Activated T-cell treated with anti-CD3 and anti-CD28 coated beads, Interleukin-2, amount 50 U/mL, for 72 hours (primary cell): ENCODE measurements at regions not wholly inside any gene's neighbourhood (a gene's known extent, or its start where the extent isn't known, plus 50 kb on each side); places are given as distances from the start of the nearest gene placed in this dataset.
A peak's percentile ranks its signal among the peaks of the same experiment; 100 is the strongest.

Experiments used
- ATAC-seq, 2 donors: fragments of 150-1000 bp; cut with Tn5 transposase; replicated peaks in 1 of 2; 2 replicates each; pipeline ENCODE4 v1.10.0; 2021; ENCODE audit warnings: moderate library complexity in 2 of 2, mild to moderate bottlenecking in 1 of 2
- DNase-seq, 2 donors: peaks; one replicate each; pipeline ENCODE4 v3.0.0; 2021 to 2022; ENCODE audit warnings: mixed read lengths in 1 of 2
- H3K27ac Mint-ChIP-seq: one replicate; pipeline ENCODE4 v1.8.0; 2022; ENCODE audit warnings: mild to moderate bottlenecking, moderate library complexity, mixed read lengths
- H3K27me3 Mint-ChIP-seq: one replicate; pipeline ENCODE4 v1.8.0; 2022; ENCODE audit warnings: low read depth, mixed read lengths
- H3K36me3 Mint-ChIP-seq, 2 donors: one replicate each; pipeline ENCODE4 v1.8.0; 2022; ENCODE audit warnings: mixed read lengths in 2 of 2, mild to moderate bottlenecking in 1 of 2; ENCODE audit not compliant: insufficient read depth in 2 of 2
- H3K4me1 Mint-ChIP-seq: one replicate; pipeline ENCODE4 v1.8.0; 2022; ENCODE audit warnings: low read depth, mixed read lengths
- H3K4me3 Mint-ChIP-seq, 2 donors: one replicate each; pipeline ENCODE4 v1.8.0; 2022; ENCODE audit warnings: mild to moderate bottlenecking in 2 of 2, mixed read lengths in 2 of 2, moderate library complexity in 2 of 2
- H3K9me3 Mint-ChIP-seq, 2 donors: one replicate each; pipeline ENCODE4 v1.8.0; 2022; ENCODE audit warnings: mixed read lengths in 2 of 2

DNA sequence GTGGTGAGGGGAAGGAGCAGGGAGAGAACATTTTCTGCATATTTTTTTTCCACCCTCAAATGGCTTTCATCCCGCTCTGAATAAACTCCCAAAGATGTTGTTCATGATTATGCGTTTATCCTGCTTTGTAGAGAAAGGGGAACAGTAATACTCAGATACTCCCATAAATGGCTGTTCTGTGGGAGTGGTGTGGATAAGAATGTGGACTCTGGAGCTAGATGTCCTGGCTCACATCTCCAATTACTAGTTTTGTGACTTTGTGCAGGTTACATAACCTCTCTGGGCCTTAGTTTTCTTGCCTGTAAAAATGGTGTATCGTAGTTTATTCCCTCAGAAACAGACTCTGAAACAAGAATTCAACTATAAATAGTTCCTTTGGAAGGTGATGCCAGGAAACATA lies 395.4 kb upstream of the SUCLG2 start:
- Mint-ChIP-seq H3K36me3 (no peaks in the 10 kb centered on the region), H3K4me1 (no peaks in the 10 kb centered on the region), H3K27ac (no peak overlapping the region), H3K9me3 (peaks cover 0 to 1% of the 10 kb centered on the region in 2 donors), H3K27me3 (no peaks in the 10 kb centered on the region), H3K4me3 (no peak overlapping the region)
- ATAC-seq (no peak), DNase-seq (no peak)

DNA sequence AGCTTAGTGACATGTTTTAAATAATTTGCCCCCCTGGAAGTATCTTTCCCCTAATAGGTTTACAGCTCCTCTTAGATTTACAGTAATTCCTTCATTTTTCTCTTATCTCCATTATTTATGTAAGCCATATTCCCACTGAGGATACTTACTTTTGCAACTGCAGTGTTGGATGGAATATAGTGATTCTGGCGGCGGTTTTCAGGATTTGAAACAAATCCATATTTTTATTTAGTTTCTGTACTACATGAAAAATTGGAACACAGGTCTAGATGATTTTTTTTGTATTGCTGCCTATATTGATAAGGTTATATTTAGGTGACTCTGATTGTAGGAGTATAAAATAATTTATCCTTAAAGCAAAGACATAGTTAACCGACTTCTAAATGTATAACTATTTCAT lies 391.6 kb upstream of the SUCLG2 start:
- Mint-ChIP-seq H3K9me3 (peaks cover 0 to 3% of the 10 kb centered on the region in 2 donors), H3K4me3 (no peak overlapping the region), H3K36me3 (no peaks in the 10 kb centered on the region), H3K27ac (no peak overlapping the region), H3K27me3 (no peaks in the 10 kb centered on the region), H3K4me1 (no peaks in the 10 kb centered on the region)
- DNase-seq (no peak), ATAC-seq (no peak)

DNA sequence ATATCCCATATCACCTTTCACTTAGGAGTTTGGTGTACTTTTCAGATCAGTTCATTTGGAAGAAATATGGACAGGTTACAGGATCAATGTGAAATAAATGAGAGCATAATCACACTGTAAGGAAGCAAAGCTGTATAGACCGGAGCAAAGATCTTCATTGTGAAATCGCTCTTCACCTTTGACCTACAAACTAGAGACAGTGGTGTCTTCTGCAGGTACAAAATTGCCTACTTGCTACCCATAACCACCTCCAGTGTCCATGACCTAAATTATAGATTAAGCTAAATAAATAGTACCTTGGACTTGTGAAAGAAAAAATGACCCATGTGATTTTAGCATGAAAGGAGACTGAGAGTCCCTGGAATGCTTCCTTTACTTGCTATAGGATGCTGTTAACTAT lies 379.5 kb upstream of the SUCLG2 start:
- Mint-ChIP-seq H3K27me3 (no peaks in the 10 kb centered on the region), H3K27ac (no peak overlapping the region), H3K4me3 (no peak overlapping the region)

DNA sequence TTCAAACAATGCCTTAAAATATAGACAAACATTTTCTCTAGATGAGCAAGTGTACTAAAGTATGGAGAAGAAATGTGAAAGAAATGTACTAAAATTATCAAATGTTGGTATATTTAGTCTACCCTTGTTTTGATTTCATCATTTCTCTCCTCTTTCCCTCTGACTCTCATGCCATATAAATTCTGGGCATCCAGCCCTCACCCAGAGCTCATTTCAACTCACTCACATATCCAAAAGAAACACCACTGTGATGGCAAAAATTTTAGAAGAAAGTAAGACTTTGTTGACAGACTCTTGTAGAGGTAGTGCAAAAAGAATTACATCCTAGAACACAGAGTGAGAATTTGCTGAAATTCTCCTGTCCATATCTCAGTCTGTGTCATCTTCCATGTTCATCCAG lies 377.8 kb upstream of the SUCLG2 start:
- no peak for ATAC-seq
- H3K4me3 Mint-ChIP-seq = no peak overlapping the region
- H3K36me3 Mint-ChIP-seq = no peaks in the 10 kb centered on the region
- H3K27me3 Mint-ChIP-seq = no peaks in the 10 kb centered on the region
- no peak for DNase-seq
- H3K4me1 Mint-ChIP-seq = no peaks in the 10 kb centered on the region
- H3K9me3 Mint-ChIP-seq = no peaks in the 10 kb centered on the region
- H3K27ac Mint-ChIP-seq = no peak overlapping the region

More for the DNA sequence above, 379.5 kb upstream of the SUCLG2 start:
- Mint-ChIP-seq H3K4me1 (no peaks in the 10 kb centered on the region), H3K36me3 (no peaks in the 10 kb centered on the region), H3K9me3 (no peaks in the 10 kb centered on the region)
- DNase-seq (no peak), ATAC-seq (no peak)

DNA sequence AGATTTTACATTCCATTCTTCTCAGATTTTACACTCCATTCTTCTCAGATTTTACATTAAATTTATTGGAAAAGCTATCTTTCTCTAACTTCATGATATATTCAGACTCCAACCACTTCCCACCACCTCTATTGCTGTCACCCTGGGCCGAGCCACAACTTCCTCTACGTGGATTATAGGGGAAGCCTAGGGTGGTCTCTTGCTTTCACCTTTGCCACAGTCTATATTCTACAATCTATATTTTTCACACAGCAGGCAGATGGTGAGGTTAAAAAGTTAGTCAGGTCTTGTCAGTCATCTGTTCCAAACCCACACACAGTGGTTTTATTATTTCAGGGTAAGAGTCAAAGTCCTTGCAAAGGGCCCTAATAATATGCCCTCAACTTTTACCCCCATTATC lies 370.8 kb upstream of the SUCLG2 start:
- H3K4me1 Mint-ChIP-seq = peaks cover 4% of the 10 kb centered on the region
- no peak overlapping the region for H3K4me3 Mint-ChIP-seq
- H3K9me3 Mint-ChIP-seq = peaks cover 0 to 1% of the 10 kb centered on the region in 2 donors
- ATAC-seq = no peak
- no peaks in the 10 kb centered on the region for H3K36me3 Mint-ChIP-seq
- no peak overlapping the region for H3K27ac Mint-ChIP-seq
- no peaks in the 10 kb centered on the region for H3K27me3 Mint-ChIP-seq
- no peak for DNase-seq

DNA sequence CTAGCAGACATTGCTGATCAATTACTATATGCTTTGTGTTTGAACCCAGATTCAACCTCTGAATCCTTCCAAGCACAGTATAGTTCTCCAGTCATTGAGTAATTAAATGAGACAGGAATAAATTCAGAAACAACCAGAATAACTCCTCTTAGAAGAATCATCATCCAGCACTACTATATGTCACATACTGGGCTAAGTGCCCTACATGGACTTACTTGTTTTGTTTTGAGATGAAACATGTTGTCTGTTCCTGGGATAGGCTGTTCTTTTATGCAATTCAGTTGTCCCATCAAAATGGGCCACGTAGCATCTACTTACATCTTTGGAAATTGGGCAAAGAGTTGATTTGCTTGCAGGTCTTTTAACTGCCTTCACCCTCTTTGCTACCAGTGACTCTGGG lies 365.5 kb upstream of the SUCLG2 start:
- no peak overlapping the region for H3K27ac Mint-ChIP-seq
- H3K27me3 Mint-ChIP-seq = no peaks in the 10 kb centered on the region
- ATAC-seq = no peak
- DNase-seq = no peak
- no peaks in the 10 kb centered on the region for H3K9me3 Mint-ChIP-seq
- H3K4me1 Mint-ChIP-seq = peaks cover 4% of the 10 kb centered on the region
- H3K4me3 Mint-ChIP-seq = no peak overlapping the region
- H3K36me3 Mint-ChIP-seq = no peaks in the 10 kb centered on the region

DNA sequence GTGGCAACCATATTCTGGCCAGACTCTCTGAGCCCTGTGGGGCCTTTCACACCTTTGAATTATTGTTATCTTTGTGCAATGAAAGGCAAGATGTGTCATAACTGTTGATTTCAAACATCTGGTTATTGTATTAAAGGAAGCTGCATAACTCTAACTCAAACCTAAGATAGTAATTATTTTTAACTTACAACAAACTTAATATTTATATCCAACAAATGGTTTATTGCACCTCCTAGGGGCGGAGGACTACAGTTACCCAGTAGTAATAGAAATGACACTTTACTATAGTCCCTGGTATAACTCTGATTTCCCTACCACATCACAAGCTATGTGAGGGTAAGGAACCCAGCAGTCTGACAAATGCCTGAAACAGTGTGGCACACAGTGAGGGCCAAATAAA lies 363.9 kb upstream of the SUCLG2 start:
- no peak for DNase-seq
- Mint-ChIP-seq H3K27ac (no peak overlapping the region), H3K9me3 (no peaks in the 10 kb centered on the region), H3K27me3 (no peaks in the 10 kb centered on the region), H3K4me3 (no peak overlapping the region), H3K4me1 (peaks cover 4% of the 10 kb centered on the region), H3K36me3 (no peaks in the 10 kb centered on the region)
- ATAC-seq = no peak

DNA sequence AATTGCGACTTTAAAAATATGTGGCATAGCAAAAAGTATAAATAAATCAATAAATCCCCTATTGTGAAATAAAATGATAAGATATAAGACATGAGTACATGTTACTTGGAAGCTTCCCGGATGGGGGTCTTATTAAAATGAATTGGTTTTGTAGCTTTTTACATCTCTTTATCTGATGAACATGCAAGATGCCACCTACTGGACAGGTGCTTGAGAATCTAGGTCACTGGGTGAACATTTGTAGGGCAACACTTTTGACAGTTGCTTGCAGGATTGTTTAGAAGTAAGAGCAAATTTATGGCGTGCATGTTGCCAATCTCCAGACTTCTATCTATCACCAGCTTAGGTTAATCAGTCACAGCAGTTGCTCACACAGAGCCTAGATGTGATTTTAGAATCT lies 362.7 kb upstream of the SUCLG2 start:
- Mint-ChIP-seq H3K36me3 (no peaks in the 10 kb centered on the region), H3K27me3 (no peaks in the 10 kb centered on the region), H3K4me3 (no peak overlapping the region), H3K9me3 (no peaks in the 10 kb centered on the region), H3K27ac (no peak overlapping the region), H3K4me1 (peaks cover under 1% of the 10 kb centered on the region)
- no peak for DNase-seq
- no peak for ATAC-seq

DNA sequence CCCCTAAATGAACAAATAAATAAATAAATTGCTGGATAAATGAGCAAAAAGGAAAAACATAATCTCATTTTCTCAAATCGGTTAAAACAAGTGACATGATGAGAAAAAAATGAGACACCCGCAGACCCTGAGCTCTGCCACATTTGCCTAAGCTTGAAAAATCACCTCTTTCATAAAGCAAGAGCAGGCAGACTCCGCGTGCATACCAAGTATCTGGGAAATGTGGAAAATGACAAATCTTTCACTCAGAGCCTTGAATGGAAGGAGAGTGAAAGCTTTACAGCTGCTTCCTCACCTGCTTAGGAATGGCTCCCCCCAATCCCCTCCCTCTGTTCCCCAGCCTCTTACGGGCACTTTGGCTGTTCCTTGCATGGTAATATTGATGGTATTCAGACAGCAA lies 355.5 kb upstream of the SUCLG2 start:
- no peaks in the 10 kb centered on the region for H3K9me3 Mint-ChIP-seq
- no peak for ATAC-seq
- H3K4me1 Mint-ChIP-seq = peaks cover 14% of the 10 kb centered on the region
- no peaks in the 10 kb centered on the region for H3K36me3 Mint-ChIP-seq
- H3K4me3 Mint-ChIP-seq = no peak overlapping the region
- peaks cover 21% of the 10 kb centered on the region for H3K27me3 Mint-ChIP-seq
- no peak overlapping the region for H3K27ac Mint-ChIP-seq
- no peak for DNase-seq

DNA sequence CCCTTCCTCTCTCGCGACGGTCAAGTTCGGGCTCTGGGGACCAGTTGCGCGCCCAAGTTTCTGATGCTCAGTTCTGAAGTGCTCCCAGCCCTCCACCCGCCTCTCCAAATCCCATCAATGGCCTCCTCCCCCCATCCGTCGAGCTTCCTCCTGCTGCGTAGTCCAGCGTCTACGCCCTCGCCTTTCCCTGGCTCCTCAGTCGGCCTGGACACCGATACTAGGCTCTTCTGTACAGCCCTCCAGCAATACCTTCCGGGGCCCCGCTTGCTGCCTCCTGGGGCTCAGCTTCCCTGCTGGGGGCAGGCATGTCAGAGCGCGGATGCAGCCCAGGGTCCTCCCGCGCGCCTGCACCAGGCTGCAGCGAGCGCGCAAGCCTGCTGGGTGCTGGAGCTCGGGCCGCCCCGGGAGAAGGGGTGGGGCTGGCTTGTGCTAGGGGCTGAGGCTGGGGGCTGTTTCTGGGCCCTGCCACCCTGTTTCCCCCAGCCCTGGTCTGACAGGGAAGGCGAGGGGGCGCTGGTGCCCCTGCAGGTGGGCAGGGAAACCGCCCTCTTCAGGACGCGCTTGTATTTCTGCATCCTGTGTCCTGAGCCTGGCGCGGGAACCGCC lies 353.3 kb upstream of the SUCLG2 start:
- Mint-ChIP-seq H3K9me3 (no peaks in the 10 kb centered on the region), H3K4me1 (peaks cover 14% of the 10 kb centered on the region), H3K27me3 (peaks cover 34% of the 10 kb centered on the region), H3K27ac (no peak overlapping the region), H3K36me3 (no peaks in the 10 kb centered on the region), H3K4me3 (peak overlapping the region; percentile 88 to 94)
- peak; percentile 14 to 23 for DNase-seq
- peak; percentile 78 to 82 for ATAC-seq

DNA sequence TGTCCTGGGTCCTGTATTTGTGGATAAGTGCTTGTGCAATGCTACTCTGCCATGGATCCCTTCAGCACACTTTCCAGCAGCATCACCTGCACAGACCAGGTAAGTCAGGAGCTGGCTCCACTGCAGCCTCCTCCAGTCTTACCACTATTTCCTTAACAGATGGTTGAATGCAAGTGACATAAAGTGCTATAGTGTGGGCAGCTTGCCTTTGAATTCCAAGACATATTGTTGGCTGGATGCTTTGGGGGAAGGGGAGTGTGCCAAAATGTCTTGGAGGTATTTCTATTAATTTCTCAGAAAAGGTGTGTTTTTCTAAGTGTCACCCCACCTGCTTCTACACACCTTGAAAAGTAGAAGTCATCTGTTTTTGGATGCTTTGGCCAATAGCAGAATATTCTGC lies 352.2 kb upstream of the SUCLG2 start:
- ATAC-seq = no peak
- no peak for DNase-seq
- Mint-ChIP-seq H3K27ac (no peak overlapping the region), H3K4me1 (peaks cover 14% of the 10 kb centered on the region), H3K9me3 (peaks cover 0 to under 1% of the 10 kb centered on the region in 2 donors), H3K4me3 (peak overlapping the region; percentile 7 to 8), H3K27me3 (peaks cover 39% of the 10 kb centered on the region), H3K36me3 (no peaks in the 10 kb centered on the region)

DNA sequence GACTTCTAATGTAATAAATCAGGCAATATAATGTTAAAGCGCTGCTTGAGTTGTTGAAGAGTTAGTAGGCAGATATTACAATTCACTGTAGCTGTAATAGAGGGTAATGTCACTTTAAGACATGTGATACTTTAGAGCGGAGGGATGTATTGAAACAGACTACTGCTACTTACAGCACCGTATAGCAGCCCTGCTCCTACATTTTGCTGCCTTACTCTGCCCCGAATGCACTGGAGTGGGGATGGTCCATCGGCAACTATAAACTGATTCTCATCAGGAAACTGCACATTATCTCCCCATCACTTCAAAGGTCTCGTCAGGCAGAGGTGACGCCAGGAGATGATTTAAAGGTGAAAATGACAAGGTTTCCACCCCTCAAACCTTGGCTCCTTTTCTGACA lies 349.7 kb upstream of the SUCLG2 start:
- Mint-ChIP-seq H3K27me3 (peaks cover 41% of the 10 kb centered on the region), H3K27ac (no peak overlapping the region), H3K36me3 (peaks cover 0 to 2% of the 10 kb centered on the region in 2 donors), H3K4me3 (no peak overlapping the region), H3K9me3 (peaks cover 3% of the 10 kb centered on the region in 2 donors), H3K4me1 (peaks cover 14% of the 10 kb centered on the region)
- ATAC-seq = no peak
- DNase-seq = no peak

DNA sequence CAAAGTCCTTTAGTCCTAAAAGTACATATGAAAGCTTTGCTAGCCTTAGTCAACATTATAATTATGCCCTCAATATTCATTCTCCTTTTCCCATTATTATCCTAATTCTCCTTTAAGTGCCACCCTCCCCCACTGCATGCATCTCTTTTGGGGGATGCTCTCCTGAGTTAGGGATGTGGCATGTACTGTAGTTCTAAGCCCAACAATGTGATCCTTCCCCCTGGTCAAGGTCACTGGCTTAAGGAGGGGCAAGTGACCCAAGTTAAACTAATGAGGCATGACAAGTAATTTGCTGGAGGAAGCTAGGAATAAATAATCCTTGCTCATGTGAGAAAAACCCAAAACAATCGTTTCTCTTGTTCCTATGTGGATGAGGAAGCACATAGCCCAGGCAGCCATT lies 343.9 kb upstream of the SUCLG2 start:
- H3K4me1 Mint-ChIP-seq = no peaks in the 10 kb centered on the region
- no peak overlapping the region for H3K27ac Mint-ChIP-seq
- no peak for ATAC-seq
- no peak overlapping the region for H3K4me3 Mint-ChIP-seq
- H3K9me3 Mint-ChIP-seq = peaks cover 3 to 6% of the 10 kb centered on the region in 2 donors
- no peak for DNase-seq
- peaks cover 2% of the 10 kb centered on the region in 2 donors for H3K36me3 Mint-ChIP-seq
- H3K27me3 Mint-ChIP-seq = peaks cover 10% of the 10 kb centered on the region

DNA sequence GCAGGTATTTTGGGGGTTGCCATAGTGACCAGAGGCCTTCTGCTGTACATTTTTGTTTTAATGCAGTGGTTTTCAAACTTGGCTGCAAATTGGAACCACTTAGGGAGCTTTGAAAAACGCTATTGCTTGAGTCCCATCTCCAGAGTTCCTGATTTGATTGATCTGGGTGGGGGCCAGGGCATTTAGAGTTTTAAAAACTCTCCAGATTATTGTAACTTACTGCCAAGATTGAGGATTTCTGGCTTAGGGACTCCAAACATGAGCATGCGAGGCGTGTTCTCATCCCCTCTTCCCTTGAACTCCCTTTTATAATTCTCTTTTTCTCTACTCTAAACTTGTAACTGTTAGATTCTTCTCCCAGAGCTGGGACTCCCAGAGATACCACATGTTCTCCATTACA lies 340.8 kb upstream of the SUCLG2 start:
- Mint-ChIP-seq H3K27ac (no peak overlapping the region), H3K36me3 (peaks cover 0 to 2% of the 10 kb centered on the region in 2 donors), H3K4me1 (no peaks in the 10 kb centered on the region), H3K9me3 (peaks cover 0 to 3% of the 10 kb centered on the region in 2 donors), H3K27me3 (no peaks in the 10 kb centered on the region), H3K4me3 (no peak overlapping the region)
- no peak for ATAC-seq
- no peak for DNase-seq
